ENCODE measurements at regions not wholly inside any gene's neighbourhood (a gene's known extent, or its start where the extent isn't known, plus 50 kb on each side); places are given as distances from the start of the nearest gene placed in this dataset.

DNA sequence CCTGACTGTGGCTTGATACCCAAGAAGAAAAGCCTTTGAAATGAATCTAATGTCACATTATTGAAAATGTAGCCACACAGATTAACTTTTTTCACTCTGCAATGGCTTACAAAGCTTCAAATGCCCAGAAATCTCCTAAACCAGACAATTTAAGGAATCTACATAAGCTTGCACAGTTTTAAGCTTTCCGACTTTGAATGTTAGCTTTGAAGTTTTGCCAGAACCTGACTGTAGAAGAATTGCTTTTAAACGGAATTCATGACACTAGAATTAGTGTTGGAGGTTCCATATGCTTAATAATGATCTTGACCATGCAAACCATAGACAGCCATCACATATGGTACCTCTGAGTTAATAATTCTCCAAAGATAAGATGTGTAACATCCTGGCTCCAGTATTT is 798.5 kb upstream of the EPHA7 start:
- TF ChIP-seq SP1 (IDR thresholded peaks at IDR 0.05) (no peak), BHLHE40 (IDR thresholded peaks at IDR 0.05; ENCODE audit: borderline replicate concordance) (no peak), FOXM1 (IDR thresholded peaks at IDR 0.05; ENCODE audit: borderline replicate concordance) (no peak)
